ENCODE measurements at regions not wholly inside any gene's neighbourhood (a gene's known extent, or its start where the extent isn't known, plus 50 kb on each side); places are given as distances from the start of the nearest gene placed in this dataset.

DNA sequence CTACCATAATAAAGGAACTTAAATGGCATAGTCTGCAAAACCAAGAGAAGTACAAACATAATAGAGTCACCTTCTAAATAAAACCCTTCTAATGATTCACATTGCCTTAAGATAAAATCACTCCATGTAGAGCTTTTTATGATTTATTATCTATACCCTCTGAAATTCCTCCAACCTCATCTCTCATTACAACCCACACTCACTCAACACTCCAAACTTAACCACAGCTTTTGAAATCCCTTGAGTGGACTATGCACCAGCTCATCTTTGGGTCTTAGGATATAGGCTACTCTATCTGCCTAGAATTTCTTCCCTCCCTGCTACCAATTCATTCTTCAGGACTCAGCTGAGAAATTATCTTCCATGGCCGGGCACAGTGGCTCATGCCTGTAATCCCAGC, 122.5 kb downstream of the CETN3 start:
- TF ChIP-seq, protein P1, sequence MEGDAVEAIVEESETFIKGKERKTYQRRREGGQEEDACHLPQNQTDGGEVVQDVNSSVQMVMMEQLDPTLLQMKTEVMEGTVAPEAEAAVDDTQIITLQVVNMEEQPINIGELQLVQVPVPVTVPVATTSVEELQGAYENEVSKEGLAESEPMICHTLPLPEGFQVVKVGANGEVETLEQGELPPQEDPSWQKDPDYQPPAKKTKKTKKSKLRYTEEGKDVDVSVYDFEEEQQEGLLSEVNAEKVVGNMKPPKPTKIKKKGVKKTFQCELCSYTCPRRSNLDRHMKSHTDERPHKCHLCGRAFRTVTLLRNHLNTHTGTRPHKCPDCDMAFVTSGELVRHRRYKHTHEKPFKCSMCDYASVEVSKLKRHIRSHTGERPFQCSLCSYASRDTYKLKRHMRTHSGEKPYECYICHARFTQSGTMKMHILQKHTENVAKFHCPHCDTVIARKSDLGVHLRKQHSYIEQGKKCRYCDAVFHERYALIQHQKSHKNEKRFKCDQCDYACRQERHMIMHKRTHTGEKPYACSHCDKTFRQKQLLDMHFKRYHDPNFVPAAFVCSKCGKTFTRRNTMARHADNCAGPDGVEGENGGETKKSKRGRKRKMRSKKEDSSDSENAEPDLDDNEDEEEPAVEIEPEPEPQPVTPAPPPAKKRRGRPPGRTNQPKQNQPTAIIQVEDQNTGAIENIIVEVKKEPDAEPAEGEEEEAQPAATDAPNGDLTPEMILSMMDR (conservative IDR thresholded peaks at IDR 0.05; ENCODE audit: low read length): no peak
- TF ChIP-seq EZH2phosphoT487 (IDR thresholded peaks at IDR 0.05; ENCODE audit: borderline replicate concordance, low read depth, low read length): no peak

Measured in OCI-LY7 (cell line).